ENCODE measurements at regions not wholly inside any gene's neighbourhood (a gene's known extent, or its start where the extent isn't known, plus 50 kb on each side); places are given as distances from the start of the nearest gene placed in this dataset.

DNA sequence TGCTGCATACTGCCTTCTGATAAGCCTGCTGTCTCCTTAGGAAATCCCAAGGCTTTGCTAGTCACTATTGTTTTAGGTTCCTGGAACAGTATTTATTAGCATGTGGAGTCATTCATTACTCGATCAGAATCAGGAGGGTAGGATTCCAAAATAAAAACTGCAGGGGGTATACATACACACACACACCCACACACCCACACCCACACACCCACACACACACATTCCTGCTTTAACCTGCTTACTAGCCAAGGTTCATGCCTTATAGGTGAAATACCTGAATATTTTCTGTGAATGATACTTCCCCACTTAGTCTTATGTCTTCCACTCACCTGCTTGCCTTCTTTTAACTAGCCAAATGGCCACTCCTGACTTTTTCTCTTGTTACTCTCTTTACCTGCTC is 325.1 kb downstream of the ADGRL2 start:
- TF ChIP-seq GATA2 (IDR thresholded peaks at IDR 0.05; ENCODE audit: low read depth, low read length) = no peak
- TF ChIP-seq GATA3 (IDR thresholded peaks at IDR 0.05; ENCODE audit: low read depth, low read length) = no peak
